ENCODE measurements at regions not wholly inside any gene's neighbourhood (a gene's known extent, or its start where the extent isn't known, plus 50 kb on each side); places are given as distances from the start of the nearest gene placed in this dataset.

- WGBS, 2 experiments (ENCODE audit: low coverage in 1 of 2, low lambda C conversion rate in 2 of 2, missing lambda C conversion rate in 2 of 2): 36 to 42% methylated on average over 5 of the region's 5 CpGs
- no peak overlapping the region for H3K27ac ChIP-seq
Observed at GRCh38 chr7:69186974-69187373, 411.3 kb upstream of the AUTS2 start.

GRCh38 chr7:69187824-69188333 lies 410.4 kb upstream of the AUTS2 start:
- 46 to 50% methylated on average over 5 of the region's 5 CpGs for WGBS, 2 experiments (ENCODE audit: low coverage in 1 of 2, low lambda C conversion rate in 2 of 2, missing lambda C conversion rate in 2 of 2)
- no peak for TF ChIP-seq EZH2phosphoT487 (IDR thresholded peaks at IDR 0.05; ENCODE audit: insufficient read depth, low read depth)
- no peak for TF ChIP-seq EZH2 (IDR thresholded peaks at IDR 0.05; ENCODE audit: insufficient read depth, poor library complexity, severe bottlenecking)
- Histone ChIP-seq H3K9ac (no peak overlapping the region), H3K36me3 (ENCODE audit: low read depth) (no peaks in the 10 kb centered on the region), H3K4me1 (ENCODE audit: insufficient read depth) (no peaks in the 10 kb centered on the region), H3K4me3 (no peak overlapping the region), H3K79me2 (ENCODE audit: insufficient read depth) (no peaks in the 10 kb centered on the region), H3K9me3 (ENCODE audit: low read depth) (no peaks in the 10 kb centered on the region), H3K4me2 (ENCODE audit: unreplicated experiment) (no peak overlapping the region), H2AFZ (no peak overlapping the region), H4K20me1 (ENCODE audit: insufficient read depth) (no peaks in the 10 kb centered on the region), H3K27me3 (replicated peaks; ENCODE audit: insufficient read depth) (no peaks in the 10 kb centered on the region), H3K27ac (no peak overlapping the region), H3F3A (ENCODE audit: insufficient read depth) (no peaks in the 10 kb centered on the region), H3K9me2 (ENCODE audit: insufficient read depth) (no peaks in the 10 kb centered on the region)
- DNase-seq: no peak
- in situ Hi-C loops (cut with MboI): no loop called here

More at GRCh38 chr7:69186974-69187373, 411.3 kb upstream of the AUTS2 start:
- in situ Hi-C loops (cut with MboI): no loop called here
- H3K9ac ChIP-seq: no peak overlapping the region
- H3K4me3 ChIP-seq: no peak overlapping the region
- H3K4me1 ChIP-seq (ENCODE audit: insufficient read depth): no peaks in the 10 kb centered on the region
- H3F3A ChIP-seq (ENCODE audit: insufficient read depth): no peaks in the 10 kb centered on the region
- no peak for TF ChIP-seq EZH2 (IDR thresholded peaks at IDR 0.05; ENCODE audit: insufficient read depth, poor library complexity, severe bottlenecking)
- TF ChIP-seq EZH2phosphoT487 (IDR thresholded peaks at IDR 0.05; ENCODE audit: insufficient read depth, low read depth): no peak
- H3K27me3 ChIP-seq (replicated peaks; ENCODE audit: insufficient read depth): no peaks in the 10 kb centered on the region
- no peak overlapping the region for H3K4me2 ChIP-seq (ENCODE audit: unreplicated experiment)
- H2AFZ ChIP-seq: no peak overlapping the region
- no peak for DNase-seq
- H3K79me2 ChIP-seq (ENCODE audit: insufficient read depth): no peaks in the 10 kb centered on the region
- H3K36me3 ChIP-seq (ENCODE audit: low read depth): no peaks in the 10 kb centered on the region
- H4K20me1 ChIP-seq (ENCODE audit: insufficient read depth): no peaks in the 10 kb centered on the region
- H3K9me3 ChIP-seq (ENCODE audit: low read depth): no peaks in the 10 kb centered on the region
- H3K9me2 ChIP-seq (ENCODE audit: insufficient read depth): no peaks in the 10 kb centered on the region

- no peak for DNase-seq
- H3K36me3 ChIP-seq (ENCODE audit: low read depth): no peaks in the 10 kb centered on the region
- in situ Hi-C loops (cut with MboI): no loop called here
- no peak overlapping the region for H3K4me3 ChIP-seq
- no peak overlapping the region for H3K4me2 ChIP-seq (ENCODE audit: unreplicated experiment)
- no peaks in the 10 kb centered on the region for H4K20me1 ChIP-seq (ENCODE audit: insufficient read depth)
- no peak overlapping the region for H3K9ac ChIP-seq
- no peaks in the 10 kb centered on the region for H3K9me2 ChIP-seq (ENCODE audit: insufficient read depth)
- H3K79me2 ChIP-seq (ENCODE audit: insufficient read depth): no peaks in the 10 kb centered on the region
- no peaks in the 10 kb centered on the region for H3K4me1 ChIP-seq (ENCODE audit: insufficient read depth)
- WGBS, 2 experiments (ENCODE audit: low coverage in 1 of 2, low lambda C conversion rate in 2 of 2, missing lambda C conversion rate in 2 of 2): 52 to 60% methylated on average over 3 of the region's 3 CpGs
- H3F3A ChIP-seq (ENCODE audit: insufficient read depth): no peaks in the 10 kb centered on the region
- TF ChIP-seq EZH2 (IDR thresholded peaks at IDR 0.05; ENCODE audit: insufficient read depth, poor library complexity, severe bottlenecking): no peak
- no peak for TF ChIP-seq EZH2phosphoT487 (IDR thresholded peaks at IDR 0.05; ENCODE audit: insufficient read depth, low read depth)
- no peaks in the 10 kb centered on the region for H3K9me3 ChIP-seq (ENCODE audit: low read depth)
- no peak overlapping the region for H3K27ac ChIP-seq
- H2AFZ ChIP-seq: no peak overlapping the region
- H3K27me3 ChIP-seq (replicated peaks; ENCODE audit: insufficient read depth): no peaks in the 10 kb centered on the region
Observed at GRCh38 chr7:69189406-69189805, 408.9 kb upstream of the AUTS2 start.

DNA sequence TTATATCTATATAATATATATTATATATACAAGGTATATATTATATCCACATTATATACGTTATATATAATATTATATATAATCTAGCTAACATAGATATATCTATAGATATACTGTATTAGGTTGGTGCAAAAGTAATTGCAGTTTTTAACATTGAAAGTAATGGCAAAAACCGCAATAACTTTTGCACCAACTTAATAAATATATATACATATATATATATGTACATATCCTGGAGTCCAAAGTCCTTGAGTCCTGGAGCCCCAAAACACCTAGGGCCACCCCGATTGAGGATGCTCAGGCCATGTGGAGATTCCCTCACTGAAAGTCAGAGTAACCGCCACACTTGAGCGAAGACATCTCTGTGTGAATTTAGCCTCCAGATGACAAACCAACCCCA lies 408.2 kb upstream of the AUTS2 start:
- Histone ChIP-seq H3K9ac (no peak overlapping the region), H3K9me3 (ENCODE audit: low read depth) (no peaks in the 10 kb centered on the region), H3K36me3 (ENCODE audit: low read depth) (no peaks in the 10 kb centered on the region), H3K4me1 (ENCODE audit: insufficient read depth) (no peaks in the 10 kb centered on the region), H3K27ac (no peak overlapping the region), H2AFZ (no peak overlapping the region), H3K9me2 (ENCODE audit: insufficient read depth) (no peaks in the 10 kb centered on the region), H3K4me2 (ENCODE audit: unreplicated experiment) (no peak overlapping the region), H3F3A (ENCODE audit: insufficient read depth) (no peaks in the 10 kb centered on the region), H3K79me2 (ENCODE audit: insufficient read depth) (no peaks in the 10 kb centered on the region), H3K4me3 (no peak overlapping the region), H3K27me3 (replicated peaks; ENCODE audit: insufficient read depth) (no peaks in the 10 kb centered on the region), H4K20me1 (ENCODE audit: insufficient read depth) (no peaks in the 10 kb centered on the region)
- no peak for DNase-seq
- TF ChIP-seq EZH2 (IDR thresholded peaks at IDR 0.05; ENCODE audit: insufficient read depth, poor library complexity, severe bottlenecking): no peak
- no peak for TF ChIP-seq EZH2phosphoT487 (IDR thresholded peaks at IDR 0.05; ENCODE audit: insufficient read depth, low read depth)
- WGBS, 2 experiments (ENCODE audit: low coverage in 1 of 2, low lambda C conversion rate in 2 of 2, missing lambda C conversion rate in 2 of 2): 60 to 64% methylated on average over 5 of the region's 5 CpGs
- in situ Hi-C loops (cut with MboI): no loop called here

GRCh38 chr7:69190763-69191162 lies 407.5 kb upstream of the AUTS2 start:
- TF ChIP-seq EZH2 (IDR thresholded peaks at IDR 0.05; ENCODE audit: insufficient read depth, poor library complexity, severe bottlenecking) (no peak), EZH2phosphoT487 (IDR thresholded peaks at IDR 0.05; ENCODE audit: insufficient read depth, low read depth) (no peak)

More at GRCh38 chr7:69190763-69191162, 407.5 kb upstream of the AUTS2 start:
- H3K79me2 ChIP-seq (ENCODE audit: insufficient read depth): no peaks in the 10 kb centered on the region
- no peak overlapping the region for H3K9ac ChIP-seq
- no peaks in the 10 kb centered on the region for H3K9me3 ChIP-seq (ENCODE audit: low read depth)
- no peak overlapping the region for H3K4me3 ChIP-seq
- H3K36me3 ChIP-seq (ENCODE audit: low read depth): no peaks in the 10 kb centered on the region
- H3K9me2 ChIP-seq (ENCODE audit: insufficient read depth): no peaks in the 10 kb centered on the region
- H3F3A ChIP-seq (ENCODE audit: insufficient read depth): no peaks in the 10 kb centered on the region
- H3K27ac ChIP-seq: no peak overlapping the region
- H3K4me1 ChIP-seq (ENCODE audit: insufficient read depth): no peaks in the 10 kb centered on the region
- H4K20me1 ChIP-seq (ENCODE audit: insufficient read depth): no peaks in the 10 kb centered on the region
- DNase-seq: no peak
- H3K27me3 ChIP-seq (replicated peaks; ENCODE audit: insufficient read depth): no peaks in the 10 kb centered on the region
- in situ Hi-C loops (cut with MboI): no loop called here
- WGBS, 2 experiments (ENCODE audit: low coverage in 1 of 2, low lambda C conversion rate in 2 of 2, missing lambda C conversion rate in 2 of 2): 0 to 3% methylated on average over 2 of the region's 2 CpGs
- H3K4me2 ChIP-seq (ENCODE audit: unreplicated experiment): no peak overlapping the region
- H2AFZ ChIP-seq: no peak overlapping the region

Measured in GM23248 (cell line).